Fibroblast of lung (primary cell): ENCODE measurements at regions not wholly inside any gene's neighbourhood (a gene's known extent, or its start where the extent isn't known, plus 50 kb on each side); places are given as distances from the start of the nearest gene placed in this dataset.

Experiments used
- DNase-seq, 2 donors: peaks; one replicate each; pipeline versions ENCODE4 v3.0.0 to v3.0.0-alpha.2; 2010; ENCODE audit warnings: low read depth in 2 of 2
- H2AFZ ChIP-seq: 2 replicates; pipeline ENCODE4 v1.5.1; 2012; ENCODE audit warnings: low read length, control low read depth, inconsistent platforms
- H3K27ac ChIP-seq: 2 replicates; pipeline ENCODE4 v1.5.1; 2011; ENCODE audit warnings: low read length, control low read depth; ENCODE audit not compliant: insufficient read depth
- H3K27me3 ChIP-seq: 2 replicates; pipeline ENCODE4 v1.5.1; 2011; ENCODE audit warnings: mild to moderate bottlenecking, low read length; ENCODE audit not compliant: control insufficient read depth, insufficient read depth
- H3K36me3 ChIP-seq: 2 replicates; pipeline ENCODE4 v1.5.1; 2011; ENCODE audit warnings: low read length; ENCODE audit not compliant: control insufficient read depth, insufficient read depth
- H3K4me1 ChIP-seq: 2 replicates; pipeline ENCODE4 v1.5.1; 2011; ENCODE audit warnings: low read length; ENCODE audit not compliant: control insufficient read depth, insufficient read depth; ENCODE audit errors: extremely low read depth
- H3K4me2 ChIP-seq: 2 replicates; pipeline ENCODE4 v1.5.1; 2011; ENCODE audit warnings: low read length, control low read depth; ENCODE audit not compliant: insufficient read depth; ENCODE audit errors: extremely low read depth
- H3K4me3 ChIP-seq, 4 experiments: fragments of 200-600 bp in 1 of 4; sonication (generic) in 1 of 4; replicated peaks in 1 of 4; 2 replicates each; pipeline ENCODE4 v1.5.1; 2011 to 2016; ENCODE audit warnings: low read length in 4 of 4, low read depth in 3 of 4, mild to moderate bottlenecking in 3 of 4, control low read depth in 2 of 4, inconsistent platforms in 1 of 4, mixed read lengths in 1 of 4; ENCODE audit not compliant: insufficient read depth in 1 of 4; ENCODE audit errors: control extremely low read depth in 1 of 4
- H3K79me2 ChIP-seq: 2 replicates; pipeline ENCODE4 v1.5.1; 2012; ENCODE audit warnings: mild to moderate bottlenecking, low read length, inconsistent platforms; ENCODE audit not compliant: control insufficient read depth, insufficient read depth
- H3K9ac ChIP-seq: 2 replicates; pipeline ENCODE4 v1.5.1; 2011; ENCODE audit warnings: mild to moderate bottlenecking, low read length, control low read depth; ENCODE audit not compliant: insufficient read depth
- H3K9me3 ChIP-seq: 2 replicates; pipeline ENCODE4 v1.5.1; 2012; ENCODE audit warnings: low read depth, low read length; ENCODE audit not compliant: control insufficient read depth, insufficient read depth
- H4K20me1 ChIP-seq: 2 replicates; pipeline ENCODE4 v1.5.1; 2011; ENCODE audit warnings: low read length; ENCODE audit not compliant: control insufficient read depth, insufficient read depth; ENCODE audit errors: extremely low read depth
- CTCF ChIP-seq, 2 donors: IDR thresholded peaks in 1 of 2; conservative IDR thresholded peaks in 1 of 2; 1 replicate in 1 of 2; 2 replicates in 1 of 2; pipeline ENCODE4 v1.5.1; 2011 to 2012; ENCODE audit warnings: low read length in 2 of 2, control low read depth in 1 of 2, inconsistent platforms in 1 of 2, low read depth in 1 of 2, mild to moderate bottlenecking in 1 of 2
- EZH2 ChIP-seq: IDR thresholded peaks from 2 replicates; pipeline ENCODE4 v1.5.1; 2012; ENCODE audit warnings: low read length, control low read depth, mild to moderate bottlenecking; ENCODE audit errors: missing control alignments

GRCh38 chr20:56762401-56762800 lies 133.3 kb downstream of the TFAP2C start:
- DNase-seq, result no peak

GRCh38 chr20:56762829-56763228 lies 133.7 kb downstream of the TFAP2C start:
- Histone ChIP-seq H3K9me3 (no peaks in the 10 kb centered on the region), H3K79me2 (no peaks in the 10 kb centered on the region), H3K4me1 (no peaks in the 10 kb centered on the region), H3K4me3 (no peak overlapping the region), H3K4me2 (no peak overlapping the region), H3K36me3 (no peaks in the 10 kb centered on the region), H3K27me3 (peaks cover 1% of the 10 kb centered on the region), H4K20me1 (no peaks in the 10 kb centered on the region), H2AFZ (no peak overlapping the region), H3K27ac (no peak overlapping the region), H3K9ac (no peak overlapping the region)
- DNase-seq, result no peak
- TF ChIP-seq CTCF (conservative IDR thresholded peaks at IDR 0.05 in 1 of 2, IDR thresholded peaks at IDR 0.05 in 1 of 2; ENCODE audit: low read depth in 1 of 2, low read length in 2 of 2) (no peak), EZH2 (no peak)

More at GRCh38 chr20:56762401-56762800, 133.3 kb downstream of the TFAP2C start:
- Histone ChIP-seq H3K4me1 (no peaks in the 10 kb centered on the region), H3K9me3 (no peaks in the 10 kb centered on the region), H3K4me3 (no peak overlapping the region), H4K20me1 (no peaks in the 10 kb centered on the region), H3K36me3 (no peaks in the 10 kb centered on the region), H3K27me3 (no peaks in the 10 kb centered on the region), H3K79me2 (no peaks in the 10 kb centered on the region), H2AFZ (no peak overlapping the region), H3K27ac (no peak overlapping the region), H3K9ac (no peak overlapping the region), H3K4me2 (no peak overlapping the region)
- TF ChIP-seq CTCF (conservative IDR thresholded peaks at IDR 0.05 in 1 of 2, IDR thresholded peaks at IDR 0.05 in 1 of 2; ENCODE audit: low read depth in 1 of 2, low read length in 2 of 2) (no peak), EZH2 (no peak)

GRCh38 chr20:56764671-56765070 lies 135.6 kb downstream of the TFAP2C start:
- Histone ChIP-seq H3K4me3 (no peak overlapping the region), H3K36me3 (no peaks in the 10 kb centered on the region), H3K4me1 (no peaks in the 10 kb centered on the region), H2AFZ (no peak overlapping the region), H4K20me1 (no peaks in the 10 kb centered on the region), H3K27me3 (peaks cover 2% of the 10 kb centered on the region), H3K9ac (no peak overlapping the region), H3K79me2 (no peaks in the 10 kb centered on the region), H3K4me2 (no peak overlapping the region), H3K9me3 (no peaks in the 10 kb centered on the region), H3K27ac (no peak overlapping the region)
- TF ChIP-seq CTCF (conservative IDR thresholded peaks at IDR 0.05 in 1 of 2, IDR thresholded peaks at IDR 0.05 in 1 of 2; ENCODE audit: low read depth in 1 of 2, low read length in 2 of 2) (no peak), EZH2 (no peak)
- no peak for DNase-seq
